K562 (cell line): ENCODE measurements at regions not wholly inside any gene's neighbourhood (a gene's known extent, or its start where the extent isn't known, plus 50 kb on each side); places are given as distances from the start of the nearest gene placed in this dataset.

Experiments used
- ARNT ChIP-seq, 2 experiments: fragments of 450-650 bp; IDR thresholded peaks; 2 replicates each; pipeline ENCODE4 v1.6.1; 2016; ENCODE audit warnings: mild to moderate bottlenecking in 1 of 2
- ATF6 ChIP-seq: sonication (generic); formaldehyde crosslinking; IDR thresholded peaks from 2 replicates; pipeline ENCODE4 v1.4.0; 2020; ENCODE audit warnings: mild to moderate bottlenecking, missing genetic modification reagents
- BRD9 ChIP-seq: fragments of 450-650 bp; IDR thresholded peaks from 2 replicates; pipeline ENCODE4 v1.6.1; 2018; ENCODE audit warnings: low read depth; ENCODE audit not compliant: partially characterized antibody
- CAMTA2 ChIP-seq: fragments of 250-450 bp; sonication (Bioruptor Pico); conservative IDR thresholded peaks from 2 replicates; pipeline ENCODE4 v1.5.1; 2022
- CEBPG ChIP-seq, 3 experiments: fragments of 200-800 bp in 1 of 3; sonication (Bioruptor generic) in 1 of 3; sonication (generic) in 1 of 3; formaldehyde crosslinking in 1 of 3; IDR thresholded peaks in 2 of 3; conservative IDR thresholded peaks in 1 of 3; 2 replicates each; pipeline versions ENCODE4 v1.6.1 to v1.8.0; 2016 to 2022; ENCODE audit warnings: missing compliant biosample characterization in 2 of 3, missing genetic modification characterization in 2 of 3, mild to moderate bottlenecking in 1 of 3, missing genetic modification reagents in 1 of 3
- CHD2 ChIP-seq: IDR thresholded peaks from 2 replicates; pipeline ENCODE4 v1.6.1; 2011; ENCODE audit warnings: low read depth, low read length
- CREBBP ChIP-seq: IDR thresholded peaks from one replicate; pipeline ENCODE4 v1.6.1; 2012; ENCODE audit warnings: low read depth, mild to moderate bottlenecking, control low read depth, inconsistent platforms, low read length
- CREM ChIP-seq: IDR thresholded peaks from 2 replicates; pipeline ENCODE4 v1.6.1; 2014; ENCODE audit warnings: antibody characterized with exemption, low read depth
- DIDO1 ChIP-seq: fragments of 450-650 bp; IDR thresholded peaks from 2 replicates; pipeline ENCODE4 v1.6.1; 2016; ENCODE audit warnings: low read depth, missing biosample characterization, missing genetic modification characterization
- EGR1 ChIP-seq: fragments of 450-650 bp; conservative IDR thresholded peaks from 2 replicates; pipeline ENCODE4 v1.6.1; 2017; ENCODE audit warnings: mild to moderate bottlenecking
- FIP1L1 ChIP-seq: fragments of 200-400 bp; formaldehyde crosslinking; IDR thresholded peaks from 2 replicates; pipeline ENCODE4 v1.6.1; 2018; ENCODE audit warnings: mild to moderate bottlenecking, low read depth, low read length; ENCODE audit not compliant: poor library complexity, severe bottlenecking
- GTF2B ChIP-seq: IDR thresholded peaks from 2 replicates; pipeline ENCODE4 v1.6.1; 2011; ENCODE audit not compliant: insufficient read length; ENCODE audit errors: extremely low read depth
- HDAC6 ChIP-seq: IDR thresholded peaks from 2 replicates; pipeline ENCODE4 v1.6.1; 2012; ENCODE audit warnings: low read depth, mild to moderate bottlenecking, control low read depth, inconsistent platforms, low read length, moderate library complexity
- HNRNPUL1 ChIP-seq: fragments of 200-400 bp; formaldehyde crosslinking; IDR thresholded peaks from 2 replicates; pipeline ENCODE4 v1.6.1; 2017; ENCODE audit warnings: low read length
- KHSRP ChIP-seq: fragments of 450-650 bp; IDR thresholded peaks from 2 replicates; pipeline ENCODE4 v1.6.1; 2017
- LCOR ChIP-seq: sonication (generic); formaldehyde crosslinking; IDR thresholded peaks from 2 replicates; pipeline ENCODE4 v1.8.0; 2022; ENCODE audit warnings: mild to moderate bottlenecking, missing genetic modification reagents
- NFYB ChIP-seq: IDR thresholded peaks from 2 replicates; pipeline ENCODE4 v1.6.1; 2011; ENCODE audit warnings: mild to moderate bottlenecking, moderate library complexity; ENCODE audit not compliant: insufficient read length; ENCODE audit errors: extremely low read depth
- OTX1 ChIP-seq: fragments of 450-650 bp; formaldehyde crosslinking; IDR thresholded peaks from 2 replicates; pipeline ENCODE4 v1.4.0; 2022; ENCODE audit warnings: mild to moderate bottlenecking
- RUNX1 ChIP-seq: sonication (generic); IDR thresholded peaks from 2 replicates; pipeline ENCODE4 v1.6.1; 2016; ENCODE audit warnings: antibody characterized with exemption, low read depth
- SREBF1 ChIP-seq: fragments of 150-350 bp; IDR thresholded peaks from 2 replicates; pipeline ENCODE4 v1.6.1; 2014; ENCODE audit warnings: antibody characterized with exemption, low read depth, low read length, borderline replicate concordance
- TEAD4 ChIP-seq, 2 experiments: sonication (generic) in 1 of 2; formaldehyde crosslinking in 1 of 2; IDR thresholded peaks; 2 replicates each; pipeline versions ENCODE4 v1.6.1 to v1.8.0; 2012 to 2022; ENCODE audit warnings: borderline replicate concordance in 1 of 2, inconsistent platforms in 1 of 2, low read length in 1 of 2, mild to moderate bottlenecking in 1 of 2, missing genetic modification reagents in 1 of 2
- ZC3H8 ChIP-seq: fragments of 450-650 bp; IDR thresholded peaks from 2 replicates; pipeline ENCODE4 v1.6.1; 2017
- ZKSCAN8 ChIP-seq: fragments of 200-800 bp; sonication (Bioruptor generic); IDR thresholded peaks from 2 replicates; pipeline ENCODE4 v1.6.1; 2016; ENCODE audit warnings: missing genetic modification characterization, missing compliant biosample characterization
- ZNF165 ChIP-seq: fragments of 250-450 bp; sonication (Bioruptor Pico); IDR thresholded peaks from 2 replicates; pipeline ENCODE4 v1.4.0; 2020; ENCODE audit warnings: borderline replicate concordance
- ZNF764 ChIP-seq: fragments of 250-450 bp; sonication (Bioruptor Pico); IDR thresholded peaks from 2 replicates; pipeline ENCODE4 v1.4.0; 2020; ENCODE audit warnings: low read depth, mild to moderate bottlenecking, moderate library complexity
- TF ChIP-seq, protein P1 (sequence below): fragments of 200-800 bp; sonication (Bioruptor generic); IDR thresholded peaks from 2 replicates; pipeline ENCODE4 v1.6.1; 2017; ENCODE audit warnings: missing genetic modification characterization, missing compliant biosample characterization
- TF ChIP-seq, protein P2 (sequence below): fragments of 450-650 bp; formaldehyde crosslinking; IDR thresholded peaks from 2 replicates; pipeline ENCODE4 v1.4.0; 2022; ENCODE audit warnings: missing genetic modification characterization

GRCh38 chr2:144890828-144891227, 370.9 kb upstream of the ZEB2 start (continued):
- TF ChIP-seq ATF6 (no peak), HDAC6 (no peak), ZNF764 (no peak), ARNT (IDR thresholded peaks at IDR 0.05) (peak in 1 of 2 experiments; percentile 38; a peak in 1 of 4 replicates), TEAD4 (IDR thresholded peaks at IDR 0.05; ENCODE audit: low read length) (peak; percentile 19; the same call in 1 of the 2 replicates), TEAD4 (CRISPR knock-in tag; IDR thresholded peaks at IDR 0.05; ENCODE audit: borderline replicate concordance) (no peak), LCOR (CRISPR knock-in tag) (no peak), SREBF1 (no peak), CHD2 (no peak), CREBBP (no peak), ZKSCAN8 (no peak), FIP1L1 (no peak), EGR1 (peak; percentile 60), ZC3H8 (no peak), CEBPG (CRISPR knock-in tag; IDR thresholded peaks at IDR 0.05) (no peak), CEBPG (tag; conservative IDR thresholded peaks at IDR 0.05 in 1 of 2, IDR thresholded peaks at IDR 0.05 in 1 of 2) (no peak), HNRNPUL1 (no peak), CAMTA2 (CRISPR knock-in tag) (no peak), NFYB (peak; percentile 30), GTF2B (no peak), ZNF165 (no peak), DIDO1 (tag) (no peak), KHSRP (no peak), RUNX1 (no peak), CREM (peak; percentile 35; the same call in 1 of the 2 replicates), OTX1 (no peak), BRD9 (no peak)
- TF ChIP-seq, protein P1, sequence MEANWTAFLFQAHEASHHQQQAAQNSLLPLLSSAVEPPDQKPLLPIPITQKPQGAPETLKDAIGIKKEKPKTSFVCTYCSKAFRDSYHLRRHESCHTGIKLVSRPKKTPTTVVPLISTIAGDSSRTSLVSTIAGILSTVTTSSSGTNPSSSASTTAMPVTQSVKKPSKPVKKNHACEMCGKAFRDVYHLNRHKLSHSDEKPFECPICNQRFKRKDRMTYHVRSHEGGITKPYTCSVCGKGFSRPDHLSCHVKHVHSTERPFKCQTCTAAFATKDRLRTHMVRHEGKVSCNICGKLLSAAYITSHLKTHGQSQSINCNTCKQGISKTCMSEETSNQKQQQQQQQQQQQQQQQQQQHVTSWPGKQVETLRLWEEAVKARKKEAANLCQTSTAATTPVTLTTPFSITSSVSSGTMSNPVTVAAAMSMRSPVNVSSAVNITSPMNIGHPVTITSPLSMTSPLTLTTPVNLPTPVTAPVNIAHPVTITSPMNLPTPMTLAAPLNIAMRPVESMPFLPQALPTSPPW = no peak
- TF ChIP-seq, protein P2, sequence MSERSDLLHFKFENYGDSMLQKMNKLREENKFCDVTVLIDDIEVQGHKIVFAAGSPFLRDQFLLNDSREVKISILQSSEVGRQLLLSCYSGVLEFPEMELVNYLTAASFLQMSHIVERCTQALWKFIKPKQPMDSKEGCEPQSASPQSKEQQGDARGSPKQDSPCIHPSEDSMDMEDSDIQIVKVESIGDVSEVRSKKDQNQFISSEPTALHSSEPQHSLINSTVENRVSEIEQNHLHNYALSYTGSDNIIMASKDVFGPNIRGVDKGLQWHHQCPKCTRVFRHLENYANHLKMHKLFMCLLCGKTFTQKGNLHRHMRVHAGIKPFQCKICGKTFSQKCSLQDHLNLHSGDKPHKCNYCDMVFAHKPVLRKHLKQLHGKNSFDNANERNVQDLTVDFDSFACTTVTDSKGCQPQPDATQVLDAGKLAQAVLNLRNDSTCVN = no peak
